ENCODE measurements at regions not wholly inside any gene's neighbourhood (a gene's known extent, or its start where the extent isn't known, plus 50 kb on each side); places are given as distances from the start of the nearest gene placed in this dataset.

- Histone ChIP-seq H2AFZ (ENCODE audit: low read depth) (no peak overlapping the region), H3K27me3 (ENCODE audit: insufficient read depth, low read depth) (no peaks in the 10 kb centered on the region), H3K4me1 (ENCODE audit: low read depth, poor library complexity, severe bottlenecking) (no peaks in the 10 kb centered on the region), H3K79me2 (ENCODE audit: insufficient read depth, low read depth) (no peaks in the 10 kb centered on the region), H3K4me2 (no peak overlapping the region), H3K4me3 (IDR thresholded peaks at IDR 0.05; ENCODE audit: insufficient read depth, low read depth, low read length) (no peak overlapping the region), H4K20me1 (ENCODE audit: insufficient read depth) (no peaks in the 10 kb centered on the region), H3K27ac (no peak overlapping the region), H3K36me3 (ENCODE audit: insufficient read depth) (no peaks in the 10 kb centered on the region), H3K9ac (no peak overlapping the region)
- TF ChIP-seq CTCF (conservative IDR thresholded peaks at IDR 0.05; ENCODE audit: low read depth, low read length): no peak
Observed at GRCh38 chr11:92138296-92138695, 86.3 kb upstream of the FAT3 start.

- Histone ChIP-seq H3K4me1 (ENCODE audit: low read depth, poor library complexity, severe bottlenecking) (no peaks in the 10 kb centered on the region), H4K20me1 (ENCODE audit: insufficient read depth) (no peaks in the 10 kb centered on the region), H3K36me3 (ENCODE audit: insufficient read depth) (no peaks in the 10 kb centered on the region), H3K27ac (no peak overlapping the region), H3K79me2 (ENCODE audit: insufficient read depth, low read depth) (no peaks in the 10 kb centered on the region), H3K4me3 (IDR thresholded peaks at IDR 0.05; ENCODE audit: insufficient read depth, low read depth, low read length) (no peak overlapping the region), H3K9ac (no peak overlapping the region), H2AFZ (ENCODE audit: low read depth) (no peak overlapping the region), H3K4me2 (no peak overlapping the region), H3K27me3 (ENCODE audit: insufficient read depth, low read depth) (no peaks in the 10 kb centered on the region)
- no peak for TF ChIP-seq CTCF (conservative IDR thresholded peaks at IDR 0.05; ENCODE audit: low read depth, low read length)
Observed at GRCh38 chr11:92137747-92138146, 86.9 kb upstream of the FAT3 start.

- Histone ChIP-seq H3K79me2 (ENCODE audit: insufficient read depth, low read depth) (no peaks in the 10 kb centered on the region), H3K4me1 (ENCODE audit: low read depth, poor library complexity, severe bottlenecking) (no peaks in the 10 kb centered on the region), H2AFZ (ENCODE audit: low read depth) (no peak overlapping the region), H3K4me2 (no peak overlapping the region), H3K9ac (no peak overlapping the region), H3K27me3 (ENCODE audit: insufficient read depth, low read depth) (no peaks in the 10 kb centered on the region), H3K4me3 (IDR thresholded peaks at IDR 0.05; ENCODE audit: insufficient read depth, low read depth, low read length) (no peak overlapping the region), H4K20me1 (ENCODE audit: insufficient read depth) (no peaks in the 10 kb centered on the region), H3K27ac (no peak overlapping the region), H3K36me3 (ENCODE audit: insufficient read depth) (no peaks in the 10 kb centered on the region)
- TF ChIP-seq CTCF (conservative IDR thresholded peaks at IDR 0.05; ENCODE audit: low read depth, low read length): no peak
Observed at GRCh38 chr11:92136797-92137196, 87.8 kb upstream of the FAT3 start.

GRCh38 chr11:92131289-92131865, 93.2 kb upstream of the FAT3 start:
- H3K9ac ChIP-seq: no peak overlapping the region

More at GRCh38 chr11:92131289-92131865, 93.2 kb upstream of the FAT3 start:
- Histone ChIP-seq H3K27ac (no peak overlapping the region), H3K4me2 (no peak overlapping the region), H3K36me3 (ENCODE audit: insufficient read depth) (no peaks in the 10 kb centered on the region), H3K4me1 (ENCODE audit: low read depth, poor library complexity, severe bottlenecking) (no peaks in the 10 kb centered on the region), H4K20me1 (ENCODE audit: insufficient read depth) (no peaks in the 10 kb centered on the region), H3K27me3 (ENCODE audit: insufficient read depth, low read depth) (no peaks in the 10 kb centered on the region), H3K4me3 (IDR thresholded peaks at IDR 0.05; ENCODE audit: insufficient read depth, low read depth, low read length) (no peak overlapping the region), H2AFZ (ENCODE audit: low read depth) (no peak overlapping the region), H3K79me2 (ENCODE audit: insufficient read depth, low read depth) (no peaks in the 10 kb centered on the region)
- no peak for TF ChIP-seq CTCF (conservative IDR thresholded peaks at IDR 0.05; ENCODE audit: low read depth, low read length)
